T-helper 17 cell (primary cell): ENCODE measurements at regions not wholly inside any gene's neighbourhood (a gene's known extent, or its start where the extent isn't known, plus 50 kb on each side); places are given as distances from the start of the nearest gene placed in this dataset.
"Not testable (repeated sequence)": the region's sequence is repeated elsewhere in the genome, so short reads cannot be mapped to it uniquely, and the experiment has no call there.

Experiments
- ATAC-seq: fragments of 150-1000 bp; cut with Tn5 transposase; 2 replicates; pipeline ENCODE4 v1.10.0; 2021; ENCODE audit warnings: mild to moderate bottlenecking, moderate library complexity
- DNase-seq, 3 donors: peaks; one replicate each; pipeline versions ENCODE4 v3.0.0 to v3.0.0-alpha.2; 2020 to 2021
- H3K9me3 ChIP-seq: one replicate; pipeline ENCODE4 v1.7.0; 2013; ENCODE audit warnings: low read length, mild to moderate bottlenecking; ENCODE audit not compliant: control insufficient read depth, poor library complexity, severe bottlenecking
- H3K27ac Mint-ChIP-seq: one replicate; pipeline ENCODE4 v1.8.0; 2022; ENCODE audit warnings: mild to moderate bottlenecking, moderate library complexity, mixed read lengths
- H3K27me3 Mint-ChIP-seq: one replicate; pipeline ENCODE4 v1.8.0; 2022; ENCODE audit warnings: mixed read lengths
- H3K36me3 Mint-ChIP-seq: one replicate; pipeline ENCODE4 v1.8.0; 2022; ENCODE audit warnings: low read depth, mixed read lengths
- H3K4me1 Mint-ChIP-seq: one replicate; pipeline ENCODE4 v1.8.0; 2022; ENCODE audit warnings: mild to moderate bottlenecking, mixed read lengths
- H3K4me3 Mint-ChIP-seq: one replicate; pipeline ENCODE4 v1.8.0; 2022; ENCODE audit warnings: mild to moderate bottlenecking, moderate library complexity, mixed read lengths

DNA sequence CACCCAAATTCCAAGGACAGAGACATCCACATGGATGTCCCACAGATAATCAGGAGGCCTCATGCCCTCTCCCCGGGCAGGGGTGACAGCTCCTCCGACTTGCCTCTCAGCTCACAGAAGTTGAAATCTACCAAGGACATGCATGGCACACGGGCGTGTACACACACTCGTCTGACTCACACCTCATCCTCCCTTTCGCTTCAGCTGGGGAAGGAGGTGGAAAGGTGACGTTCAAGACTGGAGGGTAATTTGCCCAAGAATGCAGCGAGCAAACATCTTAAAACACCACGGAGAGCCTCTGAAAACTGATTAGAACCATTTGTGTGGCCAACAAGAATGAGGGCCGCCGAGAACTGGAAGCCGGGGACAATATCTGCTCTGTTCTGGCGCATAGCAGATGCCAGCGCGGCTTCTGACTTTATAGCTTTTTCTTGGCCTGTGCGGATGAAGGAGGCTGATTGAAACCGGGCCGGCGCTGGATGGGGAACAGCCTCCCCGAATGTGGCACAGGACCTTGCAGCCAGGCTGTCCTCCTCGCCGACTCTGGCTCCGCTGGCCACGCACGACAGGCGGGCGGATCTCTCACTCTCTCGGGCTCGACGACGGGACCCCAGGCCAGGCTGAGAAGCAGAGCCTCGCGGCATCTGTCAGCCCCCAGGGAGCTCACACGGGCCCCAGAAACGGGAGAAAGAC, 100.9 kb downstream of the C16orf95 start:
- no peak overlapping the region for H3K27ac Mint-ChIP-seq
- H3K4me3 Mint-ChIP-seq = no peak overlapping the region
- H3K27me3 Mint-ChIP-seq = no peaks in the 10 kb centered on the region
- no peaks in the 10 kb centered on the region for H3K4me1 Mint-ChIP-seq
- no peaks in the 10 kb centered on the region for H3K9me3 ChIP-seq
- H3K36me3 Mint-ChIP-seq = no peaks in the 10 kb centered on the region
- no peak for ATAC-seq
- DNase-seq = no peak

DNA sequence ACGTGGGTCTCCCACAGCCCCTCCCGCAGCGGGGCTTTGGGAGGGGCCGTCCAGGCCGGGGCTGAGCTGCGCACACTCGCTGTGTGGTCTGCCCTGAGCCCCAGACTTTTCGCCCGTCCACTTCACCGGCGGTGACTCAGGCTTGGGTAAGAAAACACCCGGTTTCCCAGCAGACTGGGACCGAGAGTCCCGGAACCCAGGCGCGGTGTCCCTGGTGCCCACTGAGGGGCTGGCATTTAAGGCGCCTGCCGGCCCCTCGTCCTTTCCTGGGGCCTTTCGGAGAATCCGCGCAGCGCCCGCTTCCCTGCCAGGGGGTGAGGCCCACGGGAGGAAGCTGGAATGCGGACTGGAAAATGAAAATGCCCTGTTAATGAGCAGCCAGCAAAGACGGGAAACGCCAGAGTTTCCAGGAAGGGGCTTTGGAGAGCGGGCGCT, 100.3 kb downstream of the C16orf95 start:
- H3K9me3 ChIP-seq = no peaks in the 10 kb centered on the region
- ATAC-seq (no peak), DNase-seq (no peak)
- H3K4me1 Mint-ChIP-seq = no peaks in the 10 kb centered on the region
- no peaks in the 10 kb centered on the region for H3K36me3 Mint-ChIP-seq
- H3K27me3 Mint-ChIP-seq = no peaks in the 10 kb centered on the region
- H3K4me3 Mint-ChIP-seq = no peak overlapping the region
- H3K27ac Mint-ChIP-seq = no peak overlapping the region

DNA sequence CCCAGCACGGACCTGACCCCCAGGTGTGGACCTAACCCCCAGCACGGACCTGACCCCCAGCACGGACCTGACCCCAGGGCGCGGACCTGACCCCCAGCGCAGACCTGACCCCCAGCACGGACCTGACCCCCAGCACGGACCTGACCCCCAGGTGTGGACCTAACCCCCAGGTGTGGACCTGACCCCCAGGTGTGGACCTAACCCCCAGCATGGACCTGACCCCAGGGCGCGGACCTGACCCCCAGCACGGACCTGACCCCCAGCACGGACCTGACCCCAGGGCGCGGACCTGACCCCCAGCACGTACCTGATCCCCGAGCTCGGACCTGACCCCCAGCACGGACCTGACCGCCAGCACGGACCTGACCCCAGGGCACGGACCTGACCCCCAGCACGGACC, 99.4 kb downstream of the C16orf95 start:
- not testable (repeated sequence) for H3K4me3 Mint-ChIP-seq, H3K27ac Mint-ChIP-seq, ATAC-seq, H3K4me1 Mint-ChIP-seq, DNase-seq, H3K9me3 ChIP-seq, H3K27me3 Mint-ChIP-seq, H3K36me3 Mint-ChIP-seq

DNA sequence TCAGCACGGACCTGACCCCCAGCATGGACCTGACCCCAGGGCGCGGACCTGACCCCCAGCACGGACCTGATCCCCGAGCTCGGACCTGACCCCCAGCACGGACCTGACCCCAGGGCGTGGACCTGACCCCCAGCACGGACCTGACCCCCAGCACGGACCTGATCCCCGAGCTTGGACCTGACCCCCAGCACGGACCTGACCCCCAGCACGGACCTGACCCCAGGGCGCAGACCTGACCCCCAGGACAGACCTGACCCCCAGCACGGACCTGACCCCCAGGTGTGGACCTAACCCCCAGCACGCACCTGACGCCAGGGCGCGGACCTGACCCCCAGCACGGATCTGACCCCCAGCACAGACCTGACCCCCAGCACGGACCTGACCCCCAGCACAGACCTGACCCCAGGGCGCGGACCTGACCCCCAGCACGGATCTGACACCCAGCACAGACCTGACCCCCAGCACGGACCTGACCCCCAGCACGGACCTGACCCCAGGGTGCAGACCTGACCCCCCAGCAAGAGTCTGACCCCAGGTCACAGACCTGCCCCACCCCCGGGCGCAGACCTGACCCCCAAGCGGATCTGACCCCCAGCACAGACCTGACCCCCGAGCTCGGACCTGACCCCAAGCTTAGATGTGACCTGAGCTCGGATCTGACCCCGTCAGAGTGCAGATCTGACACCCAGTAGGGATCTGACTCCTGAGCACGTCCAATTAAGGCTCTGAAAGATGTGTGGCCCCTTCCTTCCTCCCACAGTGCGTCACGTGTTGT, 98.7 kb downstream of the C16orf95 start:
- Mint-ChIP-seq H3K27ac (no peak overlapping the region), H3K4me3 (no peak overlapping the region), H3K27me3 (no peaks in the 10 kb centered on the region), H3K4me1 (no peaks in the 10 kb centered on the region), H3K36me3 (no peaks in the 10 kb centered on the region)
- DNase-seq (no peak), ATAC-seq (no peak)
- H3K9me3 ChIP-seq = no peaks in the 10 kb centered on the region

DNA sequence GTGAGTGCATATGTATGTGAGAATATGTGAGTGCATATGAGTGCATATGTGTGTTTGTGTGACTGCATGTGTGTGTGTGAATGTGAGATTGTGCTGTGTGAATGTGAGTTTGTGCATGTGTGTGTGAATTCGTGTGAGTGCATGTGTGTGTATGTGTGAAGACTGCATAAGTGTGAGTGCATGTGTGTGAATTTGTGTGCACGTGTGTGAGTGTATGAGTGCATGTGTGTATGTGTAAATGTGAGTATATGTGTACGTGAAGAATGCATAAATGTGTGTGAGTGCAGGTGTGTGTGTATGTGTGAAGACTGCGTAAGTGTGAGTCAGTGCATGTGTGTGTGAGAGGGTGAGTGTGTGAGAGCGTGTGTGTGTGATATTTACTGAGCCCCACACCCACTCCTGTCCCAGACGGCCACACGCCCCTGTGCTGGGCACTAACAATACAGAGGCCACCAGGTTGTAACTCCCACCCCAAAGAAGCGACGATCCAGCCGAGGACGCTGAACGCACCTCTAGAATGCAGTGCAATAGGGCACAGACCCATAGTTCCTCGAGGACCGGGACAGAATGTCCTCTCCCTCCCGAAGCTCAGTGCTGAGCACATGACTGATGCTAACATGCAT, 97.8 kb downstream of the C16orf95 start:
- no peak for DNase-seq
- no peaks in the 10 kb centered on the region for H3K4me1 Mint-ChIP-seq
- no peak for ATAC-seq
- no peaks in the 10 kb centered on the region for H3K27me3 Mint-ChIP-seq
- H3K36me3 Mint-ChIP-seq = no peaks in the 10 kb centered on the region
- no peak overlapping the region for H3K4me3 Mint-ChIP-seq
- H3K9me3 ChIP-seq = no peaks in the 10 kb centered on the region
- no peak overlapping the region for H3K27ac Mint-ChIP-seq

- Mint-ChIP-seq H3K36me3 (no peaks in the 10 kb centered on the region), H3K27ac (no peak overlapping the region), H3K4me3 (no peak overlapping the region), H3K4me1 (no peaks in the 10 kb centered on the region), H3K27me3 (no peaks in the 10 kb centered on the region)
- no peaks in the 10 kb centered on the region for H3K9me3 ChIP-seq
- ATAC-seq (no peak), DNase-seq (no peak)
Measured at GRCh38 chr16:87221633-87222032, 95.6 kb downstream of the C16orf95 start.

- Mint-ChIP-seq H3K36me3 (no peaks in the 10 kb centered on the region), H3K4me3 (no peak overlapping the region), H3K27me3 (no peaks in the 10 kb centered on the region), H3K4me1 (no peaks in the 10 kb centered on the region), H3K27ac (no peak overlapping the region)
- no peak for DNase-seq
- H3K9me3 ChIP-seq = no peaks in the 10 kb centered on the region
- ATAC-seq = no peak
Measured at GRCh38 chr16:87222335-87222734, 94.9 kb downstream of the C16orf95 start.

- ATAC-seq = no peak
- DNase-seq = no peak
- no peaks in the 10 kb centered on the region for H3K4me1 Mint-ChIP-seq
- H3K4me3 Mint-ChIP-seq = no peak overlapping the region
- H3K36me3 Mint-ChIP-seq = no peaks in the 10 kb centered on the region
- no peak overlapping the region for H3K27ac Mint-ChIP-seq
- H3K9me3 ChIP-seq = no peaks in the 10 kb centered on the region
- no peaks in the 10 kb centered on the region for H3K27me3 Mint-ChIP-seq
Measured at GRCh38 chr16:87223656-87224248, 93.4 kb downstream of the C16orf95 start.

DNA sequence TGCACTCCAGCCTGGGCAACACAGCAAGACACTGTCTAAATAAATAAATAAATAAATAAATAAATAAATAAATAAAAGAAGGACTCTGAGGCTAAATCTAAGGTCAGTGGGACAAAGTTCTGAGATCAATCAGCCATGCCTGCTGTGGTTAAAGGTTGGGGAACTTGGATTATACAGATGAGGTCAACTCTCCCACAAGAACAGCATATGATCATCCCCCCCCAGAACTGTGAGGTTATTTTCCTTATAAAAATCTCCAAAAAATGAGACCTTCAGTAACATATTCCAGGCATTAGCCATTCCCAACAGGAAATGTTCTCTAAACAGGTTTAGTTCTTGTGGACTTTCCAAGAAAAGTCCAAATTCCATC, 90.3 kb downstream of the C16orf95 start:
- Mint-ChIP-seq H3K36me3 (no peaks in the 10 kb centered on the region), H3K27ac (no peak overlapping the region), H3K27me3 (peaks cover 13% of the 10 kb centered on the region), H3K4me1 (no peaks in the 10 kb centered on the region), H3K4me3 (no peak overlapping the region)
- ATAC-seq (no peak), DNase-seq (no peak)
- no peaks in the 10 kb centered on the region for H3K9me3 ChIP-seq

GRCh38 chr16:87227296-87227951, 89.8 kb downstream of the C16orf95 start:
- no peak for ATAC-seq
- Mint-ChIP-seq H3K27ac (no peak overlapping the region), H3K4me3 (no peak overlapping the region), H3K4me1 (no peaks in the 10 kb centered on the region), H3K36me3 (no peaks in the 10 kb centered on the region), H3K27me3 (peaks cover 13% of the 10 kb centered on the region)
- DNase-seq = no peak
- H3K9me3 ChIP-seq = no peaks in the 10 kb centered on the region

- H3K9me3 ChIP-seq = no peaks in the 10 kb centered on the region
- Mint-ChIP-seq H3K4me3 (no peak overlapping the region), H3K27ac (no peak overlapping the region), H3K27me3 (peaks cover 13% of the 10 kb centered on the region), H3K36me3 (no peaks in the 10 kb centered on the region), H3K4me1 (no peaks in the 10 kb centered on the region)
- DNase-seq (no peak), ATAC-seq (no peak)
Measured at GRCh38 chr16:87228363-87228762, 88.8 kb downstream of the C16orf95 start.

GRCh38 chr16:87229230-87230188, 87.7 kb downstream of the C16orf95 start:
- DNase-seq = no peak
- Mint-ChIP-seq H3K27me3 (peaks cover 17% of the 10 kb centered on the region), H3K4me3 (no peak overlapping the region), H3K4me1 (no peaks in the 10 kb centered on the region), H3K27ac (no peak overlapping the region), H3K36me3 (no peaks in the 10 kb centered on the region)
- no peak for ATAC-seq
- H3K9me3 ChIP-seq = no peaks in the 10 kb centered on the region
